ENCODE measurements at regions not wholly inside any gene's neighbourhood (a gene's known extent, or its start where the extent isn't known, plus 50 kb on each side); places are given as distances from the start of the nearest gene placed in this dataset.

DNA sequence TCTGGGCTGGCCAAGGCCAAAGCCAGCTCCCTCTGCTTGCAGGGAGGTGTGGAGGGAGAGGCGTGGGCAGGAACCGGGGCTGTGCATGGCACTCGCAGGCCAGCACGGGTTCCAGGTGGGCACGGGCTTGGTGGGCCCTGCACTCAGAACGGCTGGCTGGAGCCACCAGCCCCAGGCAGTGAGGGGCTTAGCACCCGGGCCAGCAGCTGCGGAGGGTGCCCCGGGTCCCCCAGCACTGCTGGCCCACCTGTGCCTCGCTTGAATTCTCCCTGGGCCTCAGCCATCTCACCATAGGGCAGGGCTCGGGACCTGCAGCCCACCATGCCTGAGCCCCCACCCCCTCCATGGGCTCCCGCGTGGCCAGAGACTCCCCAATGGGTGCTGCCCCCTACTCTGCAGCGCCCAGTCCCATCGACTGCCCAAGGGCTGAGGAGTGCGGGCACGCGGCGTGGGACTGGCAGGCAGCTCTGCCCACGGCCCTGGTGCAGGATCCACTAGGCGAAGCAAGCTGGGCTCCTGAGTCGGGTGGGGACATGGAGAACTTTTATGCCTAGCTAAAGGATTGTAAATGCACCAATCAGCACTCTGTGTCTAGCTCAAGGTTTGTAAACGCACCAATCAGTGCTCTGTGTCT is 193.9 kb downstream of the LARP7 start:
- Histone ChIP-seq H3K27ac (ENCODE audit: control insufficient read depth, insufficient read depth, low read length) (no peak overlapping the region), H3K9me3 (ENCODE audit: control insufficient read depth, low read depth, low read length) (no peaks in the 10 kb centered on the region), H3K4me2 (ENCODE audit: control insufficient read depth, extremely low read depth, insufficient read depth, low read depth, low read length) (no peak overlapping the region), H3K4me3 (ENCODE audit: control insufficient read depth in 2 of 3, extremely low read depth in 1 of 3, insufficient read depth in 2 of 3, low read depth in 1 of 3, low read length in 3 of 3) (no peak overlapping the region), H3K36me3 (ENCODE audit: control insufficient read depth in 2 of 2, extremely low read depth in 1 of 2, insufficient read depth in 2 of 2, low read length in 2 of 2) (no peaks in the 10 kb centered on the region), H3K79me2 (ENCODE audit: control insufficient read depth, insufficient read depth, low read length) (no peaks in the 10 kb centered on the region), H3K27me3 (ENCODE audit: control insufficient read depth, extremely low read depth, insufficient read depth, low read length) (no peaks in the 10 kb centered on the region), H2AFZ (ENCODE audit: control insufficient read depth, low read length) (no peak overlapping the region), H4K20me1 (ENCODE audit: control insufficient read depth, extremely low read depth, insufficient read depth, low read length) (no peaks in the 10 kb centered on the region), H3K9me1 (ENCODE audit: control insufficient read depth, extremely low read depth, insufficient read depth, low read length) (no peaks in the 10 kb centered on the region), H3K4me1 (ENCODE audit: control insufficient read depth, extremely low read depth, insufficient read depth, low read length) (no peaks in the 10 kb centered on the region), H3K9ac (ENCODE audit: control insufficient read depth, extremely low read depth, insufficient read depth, low read length) (no peak overlapping the region)
- FAIRE-seq (no peak), DNase-seq (ENCODE audit: low read depth, low spot score) (no peak)
- dilution Hi-C loops (cut with MboI; ENCODE audit: extremely low pct_ligation_motif_present, low sequenced_read_pairs) = no loop called here
- no peak for TF ChIP-seq EZH2 (IDR thresholded peaks at IDR 0.05; ENCODE audit: low read length)
- TF ChIP-seq, protein P1, sequence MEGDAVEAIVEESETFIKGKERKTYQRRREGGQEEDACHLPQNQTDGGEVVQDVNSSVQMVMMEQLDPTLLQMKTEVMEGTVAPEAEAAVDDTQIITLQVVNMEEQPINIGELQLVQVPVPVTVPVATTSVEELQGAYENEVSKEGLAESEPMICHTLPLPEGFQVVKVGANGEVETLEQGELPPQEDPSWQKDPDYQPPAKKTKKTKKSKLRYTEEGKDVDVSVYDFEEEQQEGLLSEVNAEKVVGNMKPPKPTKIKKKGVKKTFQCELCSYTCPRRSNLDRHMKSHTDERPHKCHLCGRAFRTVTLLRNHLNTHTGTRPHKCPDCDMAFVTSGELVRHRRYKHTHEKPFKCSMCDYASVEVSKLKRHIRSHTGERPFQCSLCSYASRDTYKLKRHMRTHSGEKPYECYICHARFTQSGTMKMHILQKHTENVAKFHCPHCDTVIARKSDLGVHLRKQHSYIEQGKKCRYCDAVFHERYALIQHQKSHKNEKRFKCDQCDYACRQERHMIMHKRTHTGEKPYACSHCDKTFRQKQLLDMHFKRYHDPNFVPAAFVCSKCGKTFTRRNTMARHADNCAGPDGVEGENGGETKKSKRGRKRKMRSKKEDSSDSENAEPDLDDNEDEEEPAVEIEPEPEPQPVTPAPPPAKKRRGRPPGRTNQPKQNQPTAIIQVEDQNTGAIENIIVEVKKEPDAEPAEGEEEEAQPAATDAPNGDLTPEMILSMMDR (optimal IDR thresholded peaks at IDR 0.05 in 1 of 3, IDR thresholded peaks at IDR 0.05 in 1 of 3, conservative IDR thresholded peaks at IDR 0.05 in 1 of 3; ENCODE audit: extremely low read depth in 1 of 3, insufficient read depth in 2 of 3, low read length in 3 of 3) = no peak

- FAIRE-seq = no peak
- no peaks in the 10 kb centered on the region for H3K9me3 ChIP-seq (ENCODE audit: control insufficient read depth, low read depth, low read length)
- DNase-seq (ENCODE audit: low read depth, low spot score) = no peak
These were observed 195.6 kb downstream of the LARP7 start for GRCh38 chr4:112832493-112832892.

More at GRCh38 chr4:112832493-112832892, 195.6 kb downstream of the LARP7 start:
- no peak overlapping the region for H3K4me2 ChIP-seq (ENCODE audit: control insufficient read depth, extremely low read depth, insufficient read depth, low read depth, low read length)
- no peak overlapping the region for H3K9ac ChIP-seq (ENCODE audit: control insufficient read depth, extremely low read depth, insufficient read depth, low read length)
- H3K79me2 ChIP-seq (ENCODE audit: control insufficient read depth, insufficient read depth, low read length) = no peaks in the 10 kb centered on the region
- no peak overlapping the region for H2AFZ ChIP-seq (ENCODE audit: control insufficient read depth, low read length)
- H3K4me3 ChIP-seq (ENCODE audit: control insufficient read depth in 2 of 3, extremely low read depth in 1 of 3, insufficient read depth in 2 of 3, low read depth in 1 of 3, low read length in 3 of 3) = no peak overlapping the region
- H4K20me1 ChIP-seq (ENCODE audit: control insufficient read depth, extremely low read depth, insufficient read depth, low read length) = no peaks in the 10 kb centered on the region
- H3K27me3 ChIP-seq (ENCODE audit: control insufficient read depth, extremely low read depth, insufficient read depth, low read length) = no peaks in the 10 kb centered on the region
- H3K4me1 ChIP-seq (ENCODE audit: control insufficient read depth, extremely low read depth, insufficient read depth, low read length) = no peaks in the 10 kb centered on the region
- no peaks in the 10 kb centered on the region for H3K9me1 ChIP-seq (ENCODE audit: control insufficient read depth, extremely low read depth, insufficient read depth, low read length)
- H3K27ac ChIP-seq (ENCODE audit: control insufficient read depth, insufficient read depth, low read length) = no peak overlapping the region
- TF ChIP-seq, protein P1 (optimal IDR thresholded peaks at IDR 0.05 in 1 of 3, IDR thresholded peaks at IDR 0.05 in 1 of 3, conservative IDR thresholded peaks at IDR 0.05 in 1 of 3; ENCODE audit: extremely low read depth in 1 of 3, insufficient read depth in 2 of 3, low read length in 3 of 3) = no peak
- no peak for TF ChIP-seq EZH2 (IDR thresholded peaks at IDR 0.05; ENCODE audit: low read length)
- dilution Hi-C loops (cut with MboI; ENCODE audit: extremely low pct_ligation_motif_present, low sequenced_read_pairs) = no loop called here
- H3K36me3 ChIP-seq (ENCODE audit: control insufficient read depth in 2 of 2, extremely low read depth in 1 of 2, insufficient read depth in 2 of 2, low read length in 2 of 2) = no peaks in the 10 kb centered on the region

Data from keratinocyte (primary cell).